ENCODE measurements at regions not wholly inside any gene's neighbourhood (a gene's known extent, or its start where the extent isn't known, plus 50 kb on each side); places are given as distances from the start of the nearest gene placed in this dataset.

- dilution Hi-C loops (cut with MboI; ENCODE audit: extremely low pct_ligation_motif_present, low sequenced_read_pairs) (no loop called here), intact Hi-C loops (cut with micrococcal nuclease) (no loop called here)
- Histone ChIP-seq H3K27ac (ENCODE audit: insufficient read depth, low read depth, low read length) (no peak overlapping the region), H3K9me3 (replicated peaks; ENCODE audit: control insufficient read depth, insufficient read depth, low read length) (no peaks in the 10 kb centered on the region), H2AFZ (ENCODE audit: low read depth, low read length) (no peak overlapping the region), H3K79me2 (ENCODE audit: control insufficient read depth, insufficient read depth, low read length) (no peaks in the 10 kb centered on the region), H3K36me3 (ENCODE audit: control insufficient read depth in 2 of 2, extremely low read depth in 1 of 2, insufficient read depth in 2 of 2, low read length in 2 of 2) (no peaks in the 10 kb centered on the region), H3K27me3 (ENCODE audit: control insufficient read depth in 2 of 2, insufficient read depth in 2 of 2, low read length in 2 of 2) (no peaks in the 10 kb centered on the region), H3K4me3 (replicated peaks in 1 of 3; ENCODE audit: insufficient read depth in 1 of 3, low read depth in 1 of 3, low read length in 3 of 3) (no peak overlapping the region), H3K4me1 (ENCODE audit: control insufficient read depth, extremely low read depth, insufficient read depth, low read length) (peaks cover 10% of the 10 kb centered on the region), H3K9me1 (replicated peaks; ENCODE audit: control insufficient read depth, extremely low read depth, insufficient read depth, low read length) (no peaks in the 10 kb centered on the region), H3K4me2 (ENCODE audit: insufficient read depth, low read length) (no peak overlapping the region), H3K9ac (replicated peaks; ENCODE audit: extremely low read depth, insufficient read depth, low read length) (no peak overlapping the region), H4K20me1 (replicated peaks; ENCODE audit: control insufficient read depth, extremely low read depth, insufficient read depth, low read length) (no peaks in the 10 kb centered on the region)
- ChIA-PET CTCF (interaction anchor here (0.8 to 1.4 kb wide), 3 partner anchors 10 to 27 kb away, joined by 3 to 4 read pairs (median 3); no protein-coding TSS in a partner anchor), POLR2A (interaction anchor here (0.6 kb wide), 1 partner anchor 139 kb away, joined by 3 read pairs; no protein-coding TSS in a partner anchor)
- no TSS peak for BruUV-seq (replicated peaks)
- DNase-seq (ENCODE audit: low read depth, low spot score): peak; percentile 51
- FAIRE-seq: peak; percentile 31
- TF ChIP-seq POLR2AphosphoS5 (IDR thresholded peaks at IDR 0.05; ENCODE audit: insufficient read depth, low read depth, low read length) (no peak), CTCF (IDR thresholded peaks at IDR 0.05; ENCODE audit: extremely low read depth in 1 of 2, insufficient read depth in 1 of 2, low read depth in 1 of 2, low read length in 2 of 2) (peak; percentile 8 to 19)
Observed at GRCh38 chr7:155216475-155217272, 81.0 kb upstream of the INSIG1 start.

DNA sequence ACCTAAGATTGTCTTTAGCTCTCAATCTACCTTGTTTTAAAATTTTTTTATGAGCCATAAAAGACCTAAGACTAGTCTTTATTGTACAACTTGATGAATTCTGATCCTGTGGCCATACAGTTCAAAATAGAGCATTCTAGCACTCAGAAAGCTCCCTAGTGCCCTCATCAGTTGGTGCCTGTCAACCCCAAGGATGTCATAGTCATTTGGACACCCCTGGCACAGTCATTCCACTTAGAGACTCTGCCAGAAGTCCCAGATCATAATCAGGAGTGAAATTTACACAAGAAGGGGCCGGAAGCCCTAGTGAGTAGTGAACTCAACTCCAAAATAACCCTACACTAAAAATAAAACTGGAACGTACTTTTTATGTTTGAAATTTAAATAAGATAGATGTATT, 80.0 kb upstream of the INSIG1 start:
- CTCF ChIA-PET: interaction anchor here (0.8 to 1.1 kb wide), 2 partner anchors 11 to 81 kb away, joined by 3 to 4 read pairs; no protein-coding TSS in a partner anchor
- no peaks in the 10 kb centered on the region for H3K79me2 ChIP-seq (ENCODE audit: control insufficient read depth, insufficient read depth, low read length)
- H3K9me1 ChIP-seq (replicated peaks; ENCODE audit: control insufficient read depth, extremely low read depth, insufficient read depth, low read length): no peaks in the 10 kb centered on the region
- no peak for DNase-seq (ENCODE audit: low read depth, low spot score)
- H3K27ac ChIP-seq (ENCODE audit: insufficient read depth, low read depth, low read length): no peak overlapping the region
- peaks cover 10% of the 10 kb centered on the region for H3K4me1 ChIP-seq (ENCODE audit: control insufficient read depth, extremely low read depth, insufficient read depth, low read length)
- H4K20me1 ChIP-seq (replicated peaks; ENCODE audit: control insufficient read depth, extremely low read depth, insufficient read depth, low read length): no peaks in the 10 kb centered on the region
- H3K9me3 ChIP-seq (replicated peaks; ENCODE audit: control insufficient read depth, insufficient read depth, low read length): no peaks in the 10 kb centered on the region
- intact Hi-C loops (cut with micrococcal nuclease) (no loop called here), dilution Hi-C loops (cut with MboI; ENCODE audit: extremely low pct_ligation_motif_present, low sequenced_read_pairs) (no loop called here)
- POLR2A ChIA-PET: no interaction called here
- no peaks in the 10 kb centered on the region for H3K27me3 ChIP-seq (ENCODE audit: control insufficient read depth in 2 of 2, insufficient read depth in 2 of 2, low read length in 2 of 2)
- no peaks in the 10 kb centered on the region for H3K36me3 ChIP-seq (ENCODE audit: control insufficient read depth in 2 of 2, extremely low read depth in 1 of 2, insufficient read depth in 2 of 2, low read length in 2 of 2)
- TF ChIP-seq CTCF (IDR thresholded peaks at IDR 0.05; ENCODE audit: extremely low read depth in 1 of 2, insufficient read depth in 1 of 2, low read depth in 1 of 2, low read length in 2 of 2) (no peak), EZH2 (IDR thresholded peaks at IDR 0.05; ENCODE audit: borderline replicate concordance, low read depth, low read length, severe bottlenecking) (no peak), JUN (IDR thresholded peaks at IDR 0.05; ENCODE audit: borderline replicate concordance, insufficient read depth, insufficient read length, low read depth) (no peak), MYC (IDR thresholded peaks at IDR 0.05; ENCODE audit: low read depth, low read length) (no peak), FOS (IDR thresholded peaks at IDR 0.05; ENCODE audit: borderline replicate concordance, insufficient read depth, low read length) (no peak), POLR2AphosphoS5 (IDR thresholded peaks at IDR 0.05; ENCODE audit: insufficient read depth, low read depth, low read length) (no peak), GATA2 (IDR thresholded peaks at IDR 0.05; ENCODE audit: insufficient read depth, insufficient read length, low read depth, low read length) (no peak), MAX (IDR thresholded peaks at IDR 0.05; ENCODE audit: insufficient read depth, insufficient read length) (no peak), POLR2A (IDR thresholded peaks at IDR 0.05; ENCODE audit: low read depth, low read length) (no peak)
- no peak overlapping the region for H2AFZ ChIP-seq (ENCODE audit: low read depth, low read length)
- BruUV-seq (replicated peaks): no TSS peak
- H3K4me3 ChIP-seq (replicated peaks in 1 of 3; ENCODE audit: insufficient read depth in 1 of 3, low read depth in 1 of 3, low read length in 3 of 3): no peak overlapping the region
- FAIRE-seq: no peak
- H3K4me2 ChIP-seq (ENCODE audit: insufficient read depth, low read length): no peak overlapping the region
- H3K9ac ChIP-seq (replicated peaks; ENCODE audit: extremely low read depth, insufficient read depth, low read length): no peak overlapping the region
